ENCODE measurements at regions not wholly inside any gene's neighbourhood (a gene's known extent, or its start where the extent isn't known, plus 50 kb on each side); places are given as distances from the start of the nearest gene placed in this dataset.

DNA sequence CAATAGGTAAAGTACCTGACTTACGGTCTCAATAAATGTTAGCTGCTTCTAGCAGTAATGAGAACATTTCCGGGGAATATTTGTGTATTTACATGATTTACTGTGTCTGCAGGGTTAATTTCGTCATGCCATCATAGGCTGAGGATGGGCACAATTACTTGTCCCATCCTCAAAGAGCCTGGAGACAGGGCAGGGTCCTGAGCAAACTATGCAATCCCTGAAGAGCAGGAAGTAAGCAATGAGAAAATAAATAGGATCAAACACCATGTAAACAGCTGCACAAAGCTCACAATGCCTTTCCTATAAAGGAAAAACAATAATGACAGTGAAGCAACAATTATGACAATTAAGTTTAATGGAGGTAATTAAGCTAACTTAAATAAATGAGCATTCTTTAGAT lies 114.6 kb upstream of the FOXQ1 start:
- TF ChIP-seq, protein P1, sequence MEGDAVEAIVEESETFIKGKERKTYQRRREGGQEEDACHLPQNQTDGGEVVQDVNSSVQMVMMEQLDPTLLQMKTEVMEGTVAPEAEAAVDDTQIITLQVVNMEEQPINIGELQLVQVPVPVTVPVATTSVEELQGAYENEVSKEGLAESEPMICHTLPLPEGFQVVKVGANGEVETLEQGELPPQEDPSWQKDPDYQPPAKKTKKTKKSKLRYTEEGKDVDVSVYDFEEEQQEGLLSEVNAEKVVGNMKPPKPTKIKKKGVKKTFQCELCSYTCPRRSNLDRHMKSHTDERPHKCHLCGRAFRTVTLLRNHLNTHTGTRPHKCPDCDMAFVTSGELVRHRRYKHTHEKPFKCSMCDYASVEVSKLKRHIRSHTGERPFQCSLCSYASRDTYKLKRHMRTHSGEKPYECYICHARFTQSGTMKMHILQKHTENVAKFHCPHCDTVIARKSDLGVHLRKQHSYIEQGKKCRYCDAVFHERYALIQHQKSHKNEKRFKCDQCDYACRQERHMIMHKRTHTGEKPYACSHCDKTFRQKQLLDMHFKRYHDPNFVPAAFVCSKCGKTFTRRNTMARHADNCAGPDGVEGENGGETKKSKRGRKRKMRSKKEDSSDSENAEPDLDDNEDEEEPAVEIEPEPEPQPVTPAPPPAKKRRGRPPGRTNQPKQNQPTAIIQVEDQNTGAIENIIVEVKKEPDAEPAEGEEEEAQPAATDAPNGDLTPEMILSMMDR (conservative IDR thresholded peaks at IDR 0.05 in 1 of 2, IDR thresholded peaks at IDR 0.05 in 1 of 2; ENCODE audit: low read depth in 1 of 2, low read length in 2 of 2), result no peak
- no peak for TF ChIP-seq EZH2 (IDR thresholded peaks at IDR 0.05; ENCODE audit: low read length, missing control alignments)
- Histone ChIP-seq H3K27ac (ENCODE audit: insufficient read depth, low read length) (no peak overlapping the region), H3K4me1 (ENCODE audit: control insufficient read depth, extremely low read depth, insufficient read depth, low read length) (peaks cover 14% of the 10 kb centered on the region), H3K79me2 (ENCODE audit: control insufficient read depth, insufficient read depth, low read length) (no peaks in the 10 kb centered on the region), H3K27me3 (ENCODE audit: control insufficient read depth, insufficient read depth, low read length) (no peaks in the 10 kb centered on the region), H3K4me3 (replicated peaks in 1 of 4; ENCODE audit: control extremely low read depth in 1 of 4, insufficient read depth in 1 of 4, low read depth in 3 of 4, low read length in 4 of 4) (no peak overlapping the region), H3K9ac (ENCODE audit: insufficient read depth, low read length) (no peak overlapping the region), H2AFZ (ENCODE audit: low read length) (no peak overlapping the region), H3K4me2 (ENCODE audit: extremely low read depth, insufficient read depth, low read length) (no peak overlapping the region), H3K36me3 (ENCODE audit: control insufficient read depth, insufficient read depth, low read length) (no peaks in the 10 kb centered on the region), H3K9me3 (ENCODE audit: control insufficient read depth, insufficient read depth, low read depth, low read length) (no peaks in the 10 kb centered on the region), H4K20me1 (ENCODE audit: control insufficient read depth, extremely low read depth, insufficient read depth, low read length) (no peaks in the 10 kb centered on the region)
- no peak for DNase-seq (ENCODE audit: low read depth in 2 of 2)

DNA sequence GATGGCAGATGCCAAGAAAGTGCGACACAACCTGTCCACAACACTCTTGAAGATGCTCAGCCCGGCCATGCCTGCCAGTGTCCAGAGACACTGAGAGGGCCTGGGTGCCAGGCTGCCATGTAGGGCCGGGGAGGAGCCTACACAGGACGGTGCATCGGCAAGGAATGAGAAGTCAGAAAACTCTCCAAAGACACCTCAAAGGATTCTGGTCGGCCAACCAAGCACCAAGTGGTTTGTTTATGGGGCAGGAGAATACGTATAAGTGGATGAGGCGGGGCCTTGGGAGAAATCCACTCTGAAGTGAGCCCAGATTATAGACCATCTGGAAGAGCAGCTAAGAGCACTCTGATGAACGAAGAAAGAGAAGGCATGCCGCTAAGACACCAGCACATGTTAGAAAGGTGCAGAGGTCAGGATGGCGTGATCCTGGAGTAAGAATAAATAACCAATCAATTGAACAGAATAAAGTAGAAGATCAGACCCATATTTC lies 120.7 kb upstream of the FOXQ1 start:
- H2AFZ ChIP-seq (ENCODE audit: low read length), result no peak overlapping the region
- no peaks in the 10 kb centered on the region for H4K20me1 ChIP-seq (ENCODE audit: control insufficient read depth, extremely low read depth, insufficient read depth, low read length)
- TF ChIP-seq, protein P1 (conservative IDR thresholded peaks at IDR 0.05 in 1 of 2, IDR thresholded peaks at IDR 0.05 in 1 of 2; ENCODE audit: low read depth in 1 of 2, low read length in 2 of 2), result no peak
- no peak for TF ChIP-seq EZH2 (IDR thresholded peaks at IDR 0.05; ENCODE audit: low read length, missing control alignments)

GRCh38 chr6:1190366-1190765 lies 121.5 kb upstream of the FOXQ1 start:
- DNase-seq (ENCODE audit: low read depth in 2 of 2), result peak; percentile 67 to 88
- H3K4me3 ChIP-seq (replicated peaks in 1 of 4; ENCODE audit: control extremely low read depth in 1 of 4, insufficient read depth in 1 of 4, low read depth in 3 of 4, low read length in 4 of 4), result no peak overlapping the region
- H3K9ac ChIP-seq (ENCODE audit: insufficient read depth, low read length), result no peak overlapping the region
- H3K27me3 ChIP-seq (ENCODE audit: control insufficient read depth, insufficient read depth, low read length), result no peaks in the 10 kb centered on the region
- TF ChIP-seq EZH2 (IDR thresholded peaks at IDR 0.05; ENCODE audit: low read length, missing control alignments), result no peak
- TF ChIP-seq, protein P1 (conservative IDR thresholded peaks at IDR 0.05 in 1 of 2, IDR thresholded peaks at IDR 0.05 in 1 of 2; ENCODE audit: low read depth in 1 of 2, low read length in 2 of 2), result no peak
- H3K9me3 ChIP-seq (ENCODE audit: control insufficient read depth, insufficient read depth, low read depth, low read length), result no peaks in the 10 kb centered on the region
- no peak overlapping the region for H2AFZ ChIP-seq (ENCODE audit: low read length)
- no peak overlapping the region for H3K4me2 ChIP-seq (ENCODE audit: extremely low read depth, insufficient read depth, low read length)
- no peaks in the 10 kb centered on the region for H3K36me3 ChIP-seq (ENCODE audit: control insufficient read depth, insufficient read depth, low read length)
- no peaks in the 10 kb centered on the region for H4K20me1 ChIP-seq (ENCODE audit: control insufficient read depth, extremely low read depth, insufficient read depth, low read length)
- H3K27ac ChIP-seq (ENCODE audit: insufficient read depth, low read length), result peak overlapping the region; percentile 58
- H3K79me2 ChIP-seq (ENCODE audit: control insufficient read depth, insufficient read depth, low read length), result no peaks in the 10 kb centered on the region
- peaks cover 6% of the 10 kb centered on the region for H3K4me1 ChIP-seq (ENCODE audit: control insufficient read depth, extremely low read depth, insufficient read depth, low read length)

More for the DNA sequence above, 120.7 kb upstream of the FOXQ1 start:
- no peak overlapping the region for H3K4me3 ChIP-seq (replicated peaks in 1 of 4; ENCODE audit: control extremely low read depth in 1 of 4, insufficient read depth in 1 of 4, low read depth in 3 of 4, low read length in 4 of 4)
- no peak overlapping the region for H3K4me2 ChIP-seq (ENCODE audit: extremely low read depth, insufficient read depth, low read length)
- no peaks in the 10 kb centered on the region for H3K79me2 ChIP-seq (ENCODE audit: control insufficient read depth, insufficient read depth, low read length)
- H3K4me1 ChIP-seq (ENCODE audit: control insufficient read depth, extremely low read depth, insufficient read depth, low read length), result peaks cover 6% of the 10 kb centered on the region
- H3K9me3 ChIP-seq (ENCODE audit: control insufficient read depth, insufficient read depth, low read depth, low read length), result no peaks in the 10 kb centered on the region
- DNase-seq (ENCODE audit: low read depth in 2 of 2), result no peak
- H3K9ac ChIP-seq (ENCODE audit: insufficient read depth, low read length), result no peak overlapping the region
- H3K36me3 ChIP-seq (ENCODE audit: control insufficient read depth, insufficient read depth, low read length), result no peaks in the 10 kb centered on the region
- peak overlapping the region; percentile 58 for H3K27ac ChIP-seq (ENCODE audit: insufficient read depth, low read length)
- H3K27me3 ChIP-seq (ENCODE audit: control insufficient read depth, insufficient read depth, low read length), result no peaks in the 10 kb centered on the region
